DOHH2 (cell line): ENCODE measurements at regions not wholly inside any gene's neighbourhood (a gene's known extent, or its start where the extent isn't known, plus 50 kb on each side); places are given as distances from the start of the nearest gene placed in this dataset.

ENCODE experiments used
- H3F3A ChIP-seq: fragments of 200-600 bp; sonication (generic), shearing (Covaris generic); 2 replicates; pipeline ENCODE4 v1.6.0; 2016; ENCODE audit warnings: antibody characterized with exemption, mild to moderate bottlenecking; ENCODE audit not compliant: control insufficient read depth, insufficient read depth
- H3K27ac ChIP-seq: fragments of 200-600 bp; sonication (generic); 2 replicates; pipeline ENCODE4 v1.5.1; 2014; ENCODE audit warnings: low read depth, mild to moderate bottlenecking, low read length, moderate library complexity
- H3K27me3 ChIP-seq: fragments of 200-600 bp; sonication (generic); 2 replicates; pipeline ENCODE4 v1.6.1; 2014; ENCODE audit warnings: mild to moderate bottlenecking, low read length, mixed read lengths; ENCODE audit not compliant: control insufficient read depth
- H3K36me3 ChIP-seq: fragments of 200-600 bp; sonication (generic); 2 replicates; pipeline ENCODE4 v1.6.1; 2014; ENCODE audit warnings: mild to moderate bottlenecking, low read length, moderate library complexity, mixed read lengths; ENCODE audit not compliant: control insufficient read depth
- H3K4me1 ChIP-seq: fragments of 200-600 bp; sonication (generic); 2 replicates; pipeline ENCODE4 v1.6.1; 2014; ENCODE audit warnings: mild to moderate bottlenecking, low read length, mixed read lengths; ENCODE audit not compliant: control insufficient read depth
- H3K4me2 ChIP-seq: fragments of 200-600 bp; sonication (generic); 2 replicates; pipeline ENCODE4 v1.6.0; 2014; ENCODE audit warnings: mild to moderate bottlenecking, low read length, moderate library complexity
- H3K4me3 ChIP-seq: fragments of 200-600 bp; sonication (generic); 2 replicates; pipeline ENCODE4 v1.5.1; 2014; ENCODE audit warnings: mild to moderate bottlenecking, low read length, mixed read lengths
- H3K79me2 ChIP-seq: fragments of 200-600 bp; sonication (generic); 2 replicates; pipeline ENCODE4 v1.6.1; 2014; ENCODE audit warnings: mild to moderate bottlenecking, low read length, mixed read lengths; ENCODE audit not compliant: control insufficient read depth
- H3K9me2 ChIP-seq: fragments of 200-600 bp; sonication (generic); replicated peaks from 2 replicates; pipeline ENCODE4 v1.6.1; 2014; ENCODE audit warnings: mild to moderate bottlenecking, low read length, mixed read lengths; ENCODE audit not compliant: control insufficient read depth
- H3K9me3 ChIP-seq: fragments of 200-600 bp; sonication (generic); 2 replicates; pipeline ENCODE4 v1.6.1; 2014; ENCODE audit warnings: antibody characterized with exemption, low read length, mixed read lengths; ENCODE audit not compliant: control insufficient read depth, insufficient read depth
- H4K20me1 ChIP-seq: fragments of 200-600 bp; sonication (generic); 2 replicates; pipeline ENCODE4 v1.6.0; 2014; ENCODE audit warnings: low read depth, mild to moderate bottlenecking, antibody characterized with exemption, low read length, moderate library complexity; ENCODE audit not compliant: control insufficient read depth, insufficient read depth
- CTCF ChIP-seq: fragments of 200-600 bp; sonication (generic); IDR thresholded peaks from one replicate; pipeline ENCODE4 v1.5.1; 2014; ENCODE audit warnings: antibody characterized with exemption, mild to moderate bottlenecking, low read depth, low read length; ENCODE audit not compliant: poor library complexity, severe bottlenecking
- EZH2phosphoT487 ChIP-seq: fragments of 200-600 bp; sonication (generic); IDR thresholded peaks from 2 replicates; pipeline ENCODE4 v1.6.1; 2017; ENCODE audit warnings: borderline replicate concordance, mild to moderate bottlenecking, antibody characterized with exemption, low read length, moderate library complexity, mixed read lengths

- H3K9me3 ChIP-seq = 0 out of 2 replicates have a peak, but pooled peaks cover 2% of the 10 kb centered on the region
- no peaks in the 10 kb centered on the region for H3K36me3 ChIP-seq
- no peak overlapping the region for H3K27ac ChIP-seq
- no peaks in the 10 kb centered on the region for H4K20me1 ChIP-seq
- no peak for TF ChIP-seq CTCF
- TF ChIP-seq EZH2phosphoT487 = no peak
- no peaks in the 10 kb centered on the region for H3F3A ChIP-seq
- no peaks in the 10 kb centered on the region for H3K79me2 ChIP-seq
- no peak overlapping the region for H3K4me3 ChIP-seq
- no peak overlapping the region for H3K4me2 ChIP-seq
- H3K4me1 ChIP-seq = no peaks in the 10 kb centered on the region
- no peaks in the 10 kb centered on the region for H3K9me2 ChIP-seq
- H3K27me3 ChIP-seq = no peaks in the 10 kb centered on the region
Observed at GRCh38 chr5:116389601-116390000, 185.0 kb downstream of the SEMA6A start.

- no peak overlapping the region for H3K4me2 ChIP-seq
- 0 out of 2 replicates have a peak, but pooled peaks cover 2% of the 10 kb centered on the region for H3K9me3 ChIP-seq
- H3K27ac ChIP-seq = no peak overlapping the region
- H3K9me2 ChIP-seq = no peaks in the 10 kb centered on the region
- no peaks in the 10 kb centered on the region for H3K27me3 ChIP-seq
- no peaks in the 10 kb centered on the region for H4K20me1 ChIP-seq
- no peak for TF ChIP-seq EZH2phosphoT487
- no peak for TF ChIP-seq CTCF
- H3K4me3 ChIP-seq = no peak overlapping the region
- no peaks in the 10 kb centered on the region for H3K36me3 ChIP-seq
- no peaks in the 10 kb centered on the region for H3K4me1 ChIP-seq
- no peaks in the 10 kb centered on the region for H3F3A ChIP-seq
- no peaks in the 10 kb centered on the region for H3K79me2 ChIP-seq
Observed at GRCh38 chr5:116388564-116389258, 185.9 kb downstream of the SEMA6A start.

GRCh38 chr5:116387738-116388137, 186.9 kb downstream of the SEMA6A start:
- H3K79me2 ChIP-seq = no peaks in the 10 kb centered on the region
- no peaks in the 10 kb centered on the region for H3K9me2 ChIP-seq
- H3K4me2 ChIP-seq = no peak overlapping the region
- no peak overlapping the region for H3K27ac ChIP-seq
- no peak overlapping the region for H3K4me3 ChIP-seq
- 0 out of 2 replicates have a peak, but pooled peaks cover 2% of the 10 kb centered on the region for H3K9me3 ChIP-seq
- no peaks in the 10 kb centered on the region for H3F3A ChIP-seq
- H3K27me3 ChIP-seq = no peaks in the 10 kb centered on the region
- H3K36me3 ChIP-seq = no peaks in the 10 kb centered on the region
- H3K4me1 ChIP-seq = no peaks in the 10 kb centered on the region
- no peaks in the 10 kb centered on the region for H4K20me1 ChIP-seq
- TF ChIP-seq CTCF = no peak
- TF ChIP-seq EZH2phosphoT487 = no peak
